ENCODE measurements at regions not wholly inside any gene's neighbourhood (a gene's known extent, or its start where the extent isn't known, plus 50 kb on each side); places are given as distances from the start of the nearest gene placed in this dataset.

- TF ChIP-seq CTCF (IDR thresholded peaks at IDR 0.05; ENCODE audit: low read depth, low read length, poor library complexity, severe bottlenecking) (no peak), EZH2phosphoT487 (IDR thresholded peaks at IDR 0.05; ENCODE audit: borderline replicate concordance, low read length) (no peak)
Observed at GRCh38 chr1:60886793-60887331, 195.5 kb upstream of the NFIA start.

All from DOHH2 (cell line).